ENCODE measurements at regions not wholly inside any gene's neighbourhood (a gene's known extent, or its start where the extent isn't known, plus 50 kb on each side); places are given as distances from the start of the nearest gene placed in this dataset.

GRCh38 chr5:18805376-18805775, 1171.1 kb downstream of the TAF11L14 start (continued):
- TF ChIP-seq CHD7 (IDR thresholded peaks at IDR 0.05; ENCODE audit: insufficient replicate concordance, low read length) (no peak), CBX8 (IDR thresholded peaks at IDR 0.05; ENCODE audit: borderline replicate concordance, low read depth, low read length) (no peak), RNF2 (IDR thresholded peaks at IDR 0.05; ENCODE audit: borderline replicate concordance, low read depth, low read length, missing control alignments, poor library complexity, severe bottlenecking) (no peak), KDM4A (IDR thresholded peaks at IDR 0.05; ENCODE audit: low read depth, low read length, severe bottlenecking) (no peak)

Data from H1 (cell line).